ENCODE measurements at regions not wholly inside any gene's neighbourhood (a gene's known extent, or its start where the extent isn't known, plus 50 kb on each side); places are given as distances from the start of the nearest gene placed in this dataset.

- TF ChIP-seq SIN3A (IDR thresholded peaks at IDR 0.05; ENCODE audit: borderline replicate concordance, insufficient read depth, low read length): no peak
- TF ChIP-seq POLR2AphosphoS5 (IDR thresholded peaks at IDR 0.05; ENCODE audit: low read depth, low read length): no peak
- TF ChIP-seq TAF1 (IDR thresholded peaks at IDR 0.05; ENCODE audit: borderline replicate concordance, insufficient read depth, low read length): no peak
- no peak for TF ChIP-seq REST (IDR thresholded peaks at IDR 0.05; ENCODE audit: insufficient read depth in 1 of 2, low read depth in 2 of 2, low read length in 2 of 2)
These were observed 267.1 kb upstream of the RGS6 start for GRCh38 chr14:71665157-71665556.
